ENCODE measurements at regions not wholly inside any gene's neighbourhood (a gene's known extent, or its start where the extent isn't known, plus 50 kb on each side); places are given as distances from the start of the nearest gene placed in this dataset.
A peak's percentile ranks its signal among the peaks of the same experiment; 100 is the strongest.

DNA sequence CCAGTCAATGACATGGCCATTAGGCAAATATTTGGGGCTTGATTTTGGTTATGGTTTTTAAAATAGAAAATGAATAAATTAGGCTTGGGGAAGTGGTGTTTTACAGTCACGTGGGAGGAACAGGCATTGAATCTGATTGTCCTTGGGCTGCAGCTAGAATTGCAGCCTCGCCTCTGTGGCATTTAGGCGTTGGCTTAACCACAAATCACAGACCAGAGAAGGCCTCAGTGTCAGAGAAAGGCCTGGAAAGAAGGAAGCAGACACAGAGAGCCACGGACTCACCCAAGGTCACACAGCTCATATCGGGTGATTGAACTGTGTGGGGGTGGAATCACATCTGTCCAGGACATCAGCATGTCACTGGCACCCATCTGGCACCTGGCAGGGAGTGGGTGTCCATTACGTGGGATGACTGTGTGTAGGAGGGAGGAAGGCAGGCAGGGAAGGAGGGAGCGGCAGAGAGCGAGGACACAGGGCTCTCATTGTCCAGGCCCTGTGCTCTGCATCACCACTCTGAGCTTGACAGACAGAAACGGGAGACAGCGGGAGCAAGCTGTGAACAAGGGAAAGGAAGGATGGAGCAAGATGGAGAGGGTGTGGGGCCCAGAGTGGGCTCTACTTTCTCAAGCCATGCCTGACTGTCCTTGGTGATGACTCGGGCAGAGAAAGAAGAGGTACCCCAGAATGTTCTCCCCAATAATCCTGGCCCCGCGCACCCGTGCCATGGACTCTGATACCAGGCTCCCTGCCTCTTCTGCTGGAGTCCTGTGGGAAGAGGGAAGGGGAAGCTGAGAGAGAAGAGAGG, 186.4 kb downstream of the FAM43A start:
- ATAC-seq (ENCODE audit: low read depth) (peak; percentile 68), DNase-seq (peak; percentile 41)
- no peak for TF ChIP-seq EZH2 (IDR thresholded peaks at IDR 0.05; ENCODE audit: borderline replicate concordance, insufficient read depth, low read depth, low read length, poor library complexity, severe bottlenecking)
- no peak for TF ChIP-seq CTCF (IDR thresholded peaks at IDR 0.05)
- Histone ChIP-seq H3K9me3 (ENCODE audit: control extremely low read depth in 1 of 3, control insufficient read depth in 2 of 3, insufficient read depth in 1 of 3, low read length in 2 of 3) (peaks cover 0 to 10% (median 0%) of the 10 kb centered on the region in 3 donors), H3K4me3 (ENCODE audit: control extremely low read depth in 1 of 5, extremely low read depth in 1 of 5, insufficient read depth in 1 of 5, low read depth in 2 of 5, low read length in 4 of 5) (peak overlapping the region in 2 of 5 experiments; percentile 2 to 9), H2AFZ (ENCODE audit: insufficient read depth, low read depth, low read length, poor library complexity, severe bottlenecking) (peak overlapping the region; percentile 66), H3K9ac (ENCODE audit: low read length) (peak overlapping the region; percentile 9), H3K4me2 (replicated peaks; ENCODE audit: low read depth, low read length, poor library complexity, severe bottlenecking) (peak overlapping the region; percentile 67), H3K4me1 (ENCODE audit: control insufficient read depth in 2 of 2, insufficient read depth in 2 of 2, low read length in 2 of 2) (peaks cover 12 to 20% of the 10 kb centered on the region in 2 donors), H3K36me3 (replicated peaks in 1 of 2; ENCODE audit: control extremely low read depth in 1 of 2, control insufficient read depth in 1 of 2, extremely low read depth in 1 of 2, insufficient read depth in 2 of 2, low read length in 1 of 2) (no peaks in the 10 kb centered on the region), H4K20me1 (ENCODE audit: control insufficient read depth, insufficient read depth, low read length, poor library complexity, severe bottlenecking) (no peaks in the 10 kb centered on the region), H3K27me3 (replicated peaks in 1 of 4; ENCODE audit: control extremely low read depth in 1 of 4, control insufficient read depth in 3 of 4, insufficient read depth in 4 of 4, low read length in 3 of 4) (no peaks in the 10 kb centered on the region), H3K27ac (ENCODE audit: low read length in 2 of 2) (peak overlapping the region in 1 of 2 donors; percentile 27), H3K79me2 (ENCODE audit: control insufficient read depth, insufficient read depth, low read length) (no peaks in the 10 kb centered on the region)
- peak overlapping the region; percentile 68 for H3K4me3 Mint-ChIP-seq
- ChIA-PET CTCF (interaction anchor here (0.9 to 1.5 kb wide), 4 partner anchors 10 to 200 kb away, joined by 3 to 5 read pairs (median 3); partner anchors contain the start of gene LSG1), POLR2A (no interaction called here)
- no peaks in the 10 kb centered on the region for H3K9me3 Mint-ChIP-seq (ENCODE audit: insufficient read depth)
- intact Hi-C loops (cut with micrococcal nuclease) = loop anchor here (10.0 kb wide), 1 partner anchor 187 kb away; the partner anchor contains the start of gene FAM43A
- H3K27me3 Mint-ChIP-seq = peaks cover 22% of the 10 kb centered on the region
- 68% methylated on average over 9 of the region's 14 CpGs for WGBS (ENCODE audit: insufficient coverage)
- H3K4me1 Mint-ChIP-seq = peaks cover 24% of the 10 kb centered on the region
- peak overlapping the region; percentile 83 for H3K27ac Mint-ChIP-seq

GRCh38 chr3:194872669-194872977, 186.9 kb downstream of the FAM43A start:
- Histone ChIP-seq H2AFZ (ENCODE audit: insufficient read depth, low read depth, low read length, poor library complexity, severe bottlenecking) (no peak overlapping the region), H3K27ac (ENCODE audit: low read length in 2 of 2) (no peak overlapping the region)
- no CpG with 5 or more reads among the region's 2 CpGs for whole genome bisulfite sequencing (ENCODE audit: insufficient coverage)

More at GRCh38 chr3:194872669-194872977, 186.9 kb downstream of the FAM43A start:
- intact Hi-C loops (cut with micrococcal nuclease) = loop anchor here (10.0 kb wide), 1 partner anchor 188 kb away; the partner anchor contains the start of gene FAM43A
- H3K4me1 Mint-ChIP-seq = peaks cover 24% of the 10 kb centered on the region
- H3K27me3 Mint-ChIP-seq = peaks cover 21% of the 10 kb centered on the region
- ChIA-PET POLR2A (no interaction called here), CTCF (no interaction called here)
- no peak overlapping the region for H3K9ac ChIP-seq (ENCODE audit: low read length)
- no peaks in the 10 kb centered on the region for H4K20me1 ChIP-seq (ENCODE audit: control insufficient read depth, insufficient read depth, low read length, poor library complexity, severe bottlenecking)
- no peak for ATAC-seq (ENCODE audit: low read depth)
- H3K27ac Mint-ChIP-seq = no peak overlapping the region
- no peaks in the 10 kb centered on the region for H3K79me2 ChIP-seq (ENCODE audit: control insufficient read depth, insufficient read depth, low read length)
- H3K4me1 ChIP-seq (ENCODE audit: control insufficient read depth in 2 of 2, insufficient read depth in 2 of 2, low read length in 2 of 2) = peaks cover 12 to 20% of the 10 kb centered on the region in 2 donors
- no peaks in the 10 kb centered on the region for H3K27me3 ChIP-seq (replicated peaks in 1 of 4; ENCODE audit: control extremely low read depth in 1 of 4, control insufficient read depth in 3 of 4, insufficient read depth in 4 of 4, low read length in 3 of 4)
- DNase-seq = no peak
- no peak overlapping the region for H3K4me2 ChIP-seq (replicated peaks; ENCODE audit: low read depth, low read length, poor library complexity, severe bottlenecking)
- no peaks in the 10 kb centered on the region for H3K36me3 ChIP-seq (replicated peaks in 1 of 2; ENCODE audit: control extremely low read depth in 1 of 2, control insufficient read depth in 1 of 2, extremely low read depth in 1 of 2, insufficient read depth in 2 of 2, low read length in 1 of 2)
- H3K4me3 Mint-ChIP-seq = no peak overlapping the region
- TF ChIP-seq EZH2 (IDR thresholded peaks at IDR 0.05; ENCODE audit: borderline replicate concordance, insufficient read depth, low read depth, low read length, poor library complexity, severe bottlenecking) (no peak), CTCF (IDR thresholded peaks at IDR 0.05) (no peak)
- peaks cover 0 to 10% (median 0%) of the 10 kb centered on the region in 3 donors for H3K9me3 ChIP-seq (ENCODE audit: control extremely low read depth in 1 of 3, control insufficient read depth in 2 of 3, insufficient read depth in 1 of 3, low read length in 2 of 3)
- H3K9me3 Mint-ChIP-seq (ENCODE audit: insufficient read depth) = no peaks in the 10 kb centered on the region
- no peak overlapping the region for H3K4me3 ChIP-seq (ENCODE audit: control extremely low read depth in 1 of 5, extremely low read depth in 1 of 5, insufficient read depth in 1 of 5, low read depth in 2 of 5, low read length in 4 of 5)

All from B cell (primary cell).